ENCODE measurements at regions not wholly inside any gene's neighbourhood (a gene's known extent, or its start where the extent isn't known, plus 50 kb on each side); places are given as distances from the start of the nearest gene placed in this dataset.

DNA sequence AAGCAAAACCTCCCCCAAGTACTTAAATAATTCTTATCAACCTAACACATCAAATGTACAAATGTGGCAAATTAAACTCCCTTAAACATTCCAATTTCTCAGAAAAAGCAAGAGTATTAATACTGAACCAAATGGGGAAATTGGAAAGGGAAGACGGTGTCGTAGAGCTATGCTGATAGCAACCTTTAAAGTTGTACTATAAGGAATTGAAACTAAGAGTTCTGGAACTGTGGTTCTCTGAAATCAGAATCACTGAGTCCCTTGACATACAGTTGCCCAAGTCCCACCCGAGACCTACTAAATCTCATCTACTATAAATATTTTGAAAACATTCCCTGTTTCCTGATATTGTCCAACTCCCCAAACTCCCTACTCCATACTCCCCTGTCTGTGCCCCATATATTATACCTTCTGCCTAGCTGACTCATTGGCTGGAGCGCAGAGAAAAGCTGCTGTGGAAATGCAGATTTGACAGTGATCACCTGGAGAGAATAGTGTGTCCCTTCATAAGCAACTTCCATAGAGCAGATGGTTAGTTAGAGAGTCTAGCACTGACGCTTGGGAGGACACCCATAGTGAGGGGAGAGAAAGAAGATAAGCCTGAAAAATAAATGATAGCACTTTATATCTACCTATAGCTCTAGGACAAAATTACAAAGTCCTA is 51.4 kb upstream of the ITM2B start:
- no peak for DNase-seq (ENCODE audit: low read depth)

DNA sequence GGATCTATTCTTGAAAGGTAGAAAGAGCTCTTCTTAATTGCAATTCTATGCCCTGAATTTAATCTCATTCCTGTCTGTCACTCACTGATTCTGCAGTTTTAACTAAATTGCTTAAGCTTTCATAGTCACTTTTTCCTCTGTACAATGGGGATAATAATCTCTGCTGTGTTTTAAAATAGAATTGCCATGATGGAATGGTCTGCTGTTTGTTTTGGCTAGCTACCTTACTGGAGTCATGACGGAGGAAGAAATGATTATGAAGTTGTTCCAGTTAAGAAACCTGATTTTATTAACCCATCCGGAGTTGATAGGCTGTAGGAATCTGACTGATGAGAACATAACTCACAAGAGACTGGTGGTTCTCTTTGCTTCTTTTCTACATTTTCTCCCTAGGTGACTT is 54.9 kb upstream of the ITM2B start:
- DNase-seq (ENCODE audit: low read depth) = no peak

DNA sequence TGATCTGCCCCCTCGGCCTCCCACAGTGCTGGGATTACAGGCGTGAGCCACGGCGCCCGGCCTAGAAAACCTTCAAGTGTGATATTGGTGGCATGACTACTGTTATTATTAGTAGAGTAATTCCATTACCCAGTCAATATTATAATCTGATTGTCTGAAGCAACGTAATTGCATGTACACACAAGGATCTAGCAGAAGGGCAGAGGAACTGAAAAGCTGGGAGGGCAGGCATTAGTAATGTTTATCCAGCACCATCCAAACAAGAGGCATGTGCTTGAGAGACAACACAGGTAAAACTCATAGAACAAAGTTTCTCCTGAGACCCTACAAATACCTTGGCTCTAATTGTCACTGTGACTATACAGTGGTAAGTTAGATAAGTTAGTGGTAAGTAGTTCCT is 56.2 kb upstream of the ITM2B start:
- DNase-seq (ENCODE audit: low read depth) = no peak

DNA sequence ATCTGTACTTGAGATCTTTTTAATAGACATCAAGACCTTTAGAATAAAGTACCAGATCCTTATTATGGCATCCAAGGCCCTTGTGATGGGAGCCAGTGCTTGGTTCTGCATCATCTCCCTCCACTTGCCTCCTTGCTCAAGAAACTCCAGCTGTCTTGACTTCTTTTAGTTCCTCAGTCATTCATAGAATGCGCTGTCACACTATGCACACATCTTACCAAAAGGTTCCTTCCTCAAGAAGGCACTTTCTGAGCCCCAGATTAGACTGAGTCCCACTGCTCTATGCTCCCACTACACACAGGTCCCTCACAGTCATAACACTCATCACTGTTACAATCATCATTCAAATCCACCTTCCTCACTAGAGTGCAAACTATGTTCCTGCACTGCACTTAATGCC is 57.8 kb upstream of the ITM2B start:
- no peak for DNase-seq (ENCODE audit: low read depth)

DNA sequence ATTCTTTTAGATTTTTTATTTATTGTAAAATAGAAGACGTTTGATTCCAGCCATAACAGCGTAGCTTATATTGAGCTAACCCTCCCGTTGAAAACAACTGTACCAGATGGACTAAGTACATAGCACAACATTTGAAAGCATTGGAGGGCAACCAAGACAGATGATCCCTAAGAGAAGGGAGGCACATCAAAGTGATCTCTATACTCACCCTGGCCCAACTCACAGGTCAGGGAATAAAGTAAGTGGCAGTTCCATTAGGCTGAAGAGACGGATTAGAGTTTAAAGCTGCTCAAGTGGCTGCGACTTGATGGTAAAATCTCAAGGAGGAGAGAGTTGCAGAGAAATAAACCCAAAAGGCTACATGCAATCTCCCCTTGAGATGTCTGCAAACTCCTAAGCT is 65.1 kb upstream of the ITM2B start:
- no peak for DNase-seq (ENCODE audit: low read depth)

DNA sequence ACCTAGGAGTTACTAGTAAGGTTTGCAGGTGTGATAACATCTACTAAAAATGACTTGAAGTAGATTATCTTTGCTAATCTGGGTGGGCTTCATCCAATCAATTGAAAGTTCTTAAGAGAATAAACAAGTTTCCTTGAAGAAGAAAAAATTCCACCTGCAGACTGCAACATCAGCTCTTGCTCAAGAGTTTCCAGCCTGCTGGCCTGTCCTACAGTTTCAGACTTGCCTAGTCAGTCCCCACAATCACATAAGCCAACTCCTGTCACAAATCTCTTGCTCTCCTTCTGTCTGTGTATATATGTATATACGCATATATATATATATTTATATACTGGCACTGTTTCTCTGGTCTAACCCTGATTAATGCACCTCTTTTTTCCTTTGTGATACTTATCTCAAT is 67.3 kb upstream of the ITM2B start:
- no peak for DNase-seq (ENCODE audit: low read depth)

DNA sequence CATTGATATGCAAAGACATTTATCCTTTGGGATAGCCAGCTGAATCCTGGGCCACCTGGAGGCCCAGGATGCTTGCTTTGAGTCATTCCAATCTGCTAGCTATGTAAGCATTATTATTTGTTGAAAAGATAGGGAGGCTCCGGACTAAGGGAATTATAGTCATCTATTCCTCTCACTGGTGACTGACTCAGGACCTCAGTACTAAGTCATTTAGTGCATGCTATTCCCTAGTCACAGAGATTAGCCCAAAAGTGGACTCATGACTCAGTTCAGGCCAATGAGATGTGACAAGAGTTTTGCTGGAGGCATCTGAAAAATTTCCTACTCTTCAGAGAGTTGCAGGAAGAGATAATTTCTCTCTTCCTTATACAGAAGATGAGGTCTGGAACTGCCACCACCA is 67.9 kb upstream of the ITM2B start:
- DNase-seq (ENCODE audit: low read depth) = no peak

DNA sequence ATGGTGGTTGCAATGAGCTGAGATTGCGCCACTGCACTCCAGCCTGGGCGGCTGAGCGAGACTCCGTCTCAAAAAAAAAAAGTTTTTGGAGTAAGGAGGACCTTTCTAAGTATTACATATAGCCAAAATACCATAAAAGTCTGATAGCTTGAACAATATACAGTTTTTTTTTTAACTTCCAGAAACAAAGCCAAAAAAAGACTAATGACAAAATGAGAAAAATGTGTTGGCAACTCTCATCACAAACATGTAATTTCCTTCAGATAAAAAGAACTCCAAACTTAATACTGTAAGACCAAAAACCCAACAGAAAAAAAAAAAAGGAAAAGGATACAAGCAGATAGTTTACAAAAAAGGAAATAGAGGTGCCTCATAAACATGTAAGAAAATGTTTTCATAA is 68.2 kb upstream of the MED4 start:
- DNase-seq (ENCODE audit: low read depth) = no peak

DNA sequence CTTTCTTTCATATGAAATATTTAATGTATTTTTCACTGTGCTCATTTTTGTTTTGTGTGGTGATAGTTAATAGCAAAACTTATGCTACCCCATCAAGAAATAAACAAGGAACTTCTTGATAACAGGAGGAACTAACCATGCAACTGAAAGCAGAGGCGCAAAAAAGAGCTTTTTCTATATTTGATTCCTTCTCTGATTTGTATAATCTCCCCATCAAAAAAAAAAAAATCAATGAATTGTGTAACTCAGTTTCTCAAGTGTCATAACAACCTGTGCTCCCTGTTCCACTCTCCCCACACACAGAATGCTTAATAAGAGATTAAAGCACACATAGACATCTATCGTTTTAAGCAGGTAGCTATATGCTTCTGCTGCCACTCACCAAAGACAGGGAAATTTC is 67.3 kb upstream of the MED4 start:
- no peak for DNase-seq (ENCODE audit: low read depth)

DNA sequence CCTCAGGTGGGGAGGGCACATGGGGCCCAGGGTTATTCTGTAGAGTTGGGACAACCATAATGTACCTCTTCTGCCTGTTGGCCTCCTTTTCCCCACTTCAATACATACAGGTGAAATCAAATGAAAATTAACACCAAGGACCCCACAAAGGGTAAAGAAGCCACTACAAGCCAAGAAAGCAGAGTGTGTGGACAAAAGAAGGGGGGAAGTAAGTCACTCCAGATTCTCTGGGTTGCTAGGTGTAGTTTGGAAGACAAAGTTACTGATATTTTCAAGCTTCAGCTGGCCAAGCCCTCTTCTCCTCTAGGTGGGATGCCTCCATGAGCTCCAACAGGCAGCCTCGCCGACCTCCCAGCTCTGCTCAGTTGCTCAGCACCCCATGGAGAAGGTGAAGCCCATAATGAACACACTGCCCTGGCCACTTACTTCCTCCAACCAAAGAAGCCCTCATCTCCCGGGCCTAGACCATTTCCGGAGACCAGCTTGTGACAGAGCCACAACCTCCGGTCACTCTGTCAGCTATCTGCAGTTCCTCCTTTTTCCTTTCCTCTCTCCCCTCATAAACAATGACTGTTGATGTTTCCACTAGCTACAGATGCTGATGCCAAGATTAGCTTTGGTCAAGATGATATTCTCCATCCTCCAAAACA is 66.8 kb upstream of the MED4 start:
- no peak for DNase-seq (ENCODE audit: low read depth)

DNA sequence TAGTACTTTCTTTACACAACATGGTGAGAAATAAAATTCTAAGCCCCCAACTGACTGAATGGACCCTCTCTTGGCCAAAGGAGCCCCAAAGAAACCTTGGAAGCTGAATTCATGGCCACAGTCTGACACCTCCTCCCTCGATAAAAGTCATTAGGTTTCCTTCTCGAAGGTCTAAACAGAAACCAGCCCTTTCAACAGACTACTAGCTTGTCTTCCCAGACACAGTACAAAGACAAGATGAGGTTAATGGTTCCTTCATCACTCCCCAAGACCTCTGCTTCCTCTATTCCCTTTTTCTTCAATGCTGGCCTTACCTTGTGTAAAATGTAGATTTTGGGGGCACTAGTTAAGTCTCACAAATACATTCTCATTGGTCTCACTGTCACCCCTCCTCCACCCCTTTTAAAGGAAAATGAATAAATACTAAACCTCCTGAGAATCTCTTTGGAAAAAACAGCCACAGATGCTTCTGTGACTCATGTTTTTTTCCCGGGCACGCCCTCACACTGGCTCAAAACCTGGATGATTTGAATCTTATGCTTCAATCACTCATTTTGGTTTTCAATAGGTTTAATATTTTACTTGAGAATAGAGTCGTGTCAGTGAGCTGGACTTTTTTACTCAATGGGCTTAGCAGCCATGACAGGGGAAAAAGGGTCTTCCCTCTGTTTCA is 65.8 kb upstream of the MED4 start:
- no peak for DNase-seq (ENCODE audit: low read depth)

DNA sequence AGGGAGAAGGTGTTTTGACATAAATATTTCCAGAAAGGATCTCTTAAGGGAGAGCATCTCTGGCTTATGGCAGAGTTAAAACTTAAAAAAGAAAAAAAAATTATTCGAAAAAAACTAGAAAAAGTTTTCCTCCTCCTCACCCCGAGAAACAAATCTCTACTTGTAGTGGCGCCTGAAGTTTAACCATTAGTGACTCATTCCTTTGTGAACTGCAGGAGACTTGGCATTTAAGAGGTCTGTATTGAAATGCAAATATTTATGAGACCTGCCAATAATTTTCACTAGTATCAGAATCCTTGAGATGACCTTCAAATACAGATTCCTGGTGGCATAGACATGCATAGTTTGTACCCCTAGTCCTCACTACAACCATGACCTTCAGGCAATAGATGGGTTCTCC is 64.9 kb upstream of the MED4 start:
- no peak for DNase-seq (ENCODE audit: low read depth)

DNA sequence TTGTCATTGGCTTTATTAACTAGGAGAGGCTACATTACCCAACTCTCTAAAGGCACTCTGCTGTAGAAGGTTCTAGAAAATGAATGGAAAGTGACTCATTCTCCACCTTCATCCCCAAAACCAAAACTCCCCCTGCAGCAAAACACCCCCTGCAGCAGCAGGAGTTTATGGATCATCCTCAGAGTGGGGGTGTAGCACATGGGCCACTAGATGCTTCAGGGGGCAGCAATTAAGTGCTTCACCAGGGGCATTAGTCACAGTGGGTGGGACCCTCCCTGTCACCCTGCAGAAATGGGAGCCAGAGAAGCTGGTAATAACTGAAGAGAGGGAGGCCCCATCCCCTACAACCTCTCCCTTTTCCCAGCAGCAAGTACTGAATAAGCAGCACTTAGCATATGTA is 64.5 kb upstream of the MED4 start:
- no peak for DNase-seq (ENCODE audit: low read depth)

DNA sequence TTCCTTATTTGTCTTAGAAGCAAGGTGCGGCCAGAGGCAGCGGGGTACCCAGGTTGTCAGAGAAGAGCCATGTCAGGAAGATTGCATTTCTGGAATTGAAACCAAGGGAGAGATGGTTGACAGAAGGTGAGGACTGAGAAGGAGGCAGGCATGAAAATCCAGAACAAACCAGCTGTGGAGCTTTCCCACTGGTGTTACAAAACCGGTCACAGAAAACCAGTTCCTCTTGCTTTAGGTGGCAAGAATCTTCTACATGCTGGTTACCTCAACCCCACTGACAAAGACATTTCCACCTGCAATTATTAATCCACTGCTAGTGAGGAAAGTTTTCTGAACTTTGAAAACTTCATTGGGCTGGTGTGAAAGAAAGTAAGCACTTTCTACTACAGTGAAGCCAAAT is 64.0 kb upstream of the MED4 start:
- DNase-seq (ENCODE audit: low read depth) = no peak

DNA sequence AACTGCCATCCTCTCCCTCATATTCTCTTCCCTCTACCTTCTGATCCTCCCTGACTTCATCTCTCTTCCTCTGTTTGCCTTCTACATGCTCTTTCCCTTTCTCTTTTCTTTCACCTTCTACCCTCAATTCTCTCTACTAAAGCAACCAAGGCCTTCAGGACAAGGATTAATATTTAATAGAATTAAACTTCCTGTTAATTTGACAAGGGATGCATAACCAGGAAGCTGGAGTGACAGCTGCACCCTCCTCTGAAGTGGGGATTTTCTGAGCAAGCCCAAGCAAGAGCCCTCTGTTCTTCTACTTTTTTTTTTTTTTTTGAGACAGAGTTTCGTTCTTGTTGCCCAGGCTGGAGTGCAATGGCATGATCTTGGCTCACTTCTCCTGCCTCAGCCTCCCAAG is 63.4 kb upstream of the MED4 start:
- no peak for DNase-seq (ENCODE audit: low read depth)

DNA sequence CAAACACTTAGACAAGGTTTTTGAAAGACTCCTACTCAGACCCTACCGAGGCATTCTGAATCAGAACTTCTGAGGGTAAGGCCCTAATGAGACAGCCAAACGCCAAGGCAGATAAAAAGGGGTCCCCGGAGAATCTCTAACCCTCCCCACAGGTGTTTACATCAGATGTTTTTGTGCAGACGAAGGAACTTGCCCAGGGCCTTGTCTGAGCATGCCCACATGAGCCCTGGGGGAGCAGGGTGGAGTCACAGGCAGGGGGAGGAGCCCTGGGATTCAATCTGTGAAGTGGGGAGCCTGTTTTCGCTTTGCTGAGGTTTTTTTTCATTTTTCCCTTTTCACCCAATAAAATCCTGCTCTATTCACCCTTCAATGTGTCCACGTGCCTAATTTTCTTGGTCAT is 61.6 kb upstream of the MED4 start:
- DNase-seq (ENCODE audit: low read depth) = peak; percentile 68

DNA sequence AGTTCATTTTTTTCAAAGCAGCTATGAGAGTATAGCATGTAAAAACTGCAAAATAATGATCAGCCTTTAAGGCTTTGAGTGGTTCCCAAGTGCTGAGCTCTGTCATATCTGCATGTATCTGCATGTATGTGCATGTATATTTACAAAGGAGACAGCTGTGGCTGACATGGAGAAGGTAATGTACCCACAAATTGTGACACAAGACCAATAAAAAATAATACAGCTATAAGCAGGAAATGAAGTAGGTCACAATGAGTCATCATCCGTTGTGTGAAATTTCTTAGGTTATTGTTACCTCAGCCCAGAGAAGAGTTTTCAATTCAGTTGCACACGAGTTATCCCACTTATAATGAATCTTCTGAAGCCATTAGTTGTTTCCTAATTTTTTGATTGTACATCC is 60.9 kb upstream of the MED4 start:
- DNase-seq (ENCODE audit: low read depth) = peak; percentile 40

DNA sequence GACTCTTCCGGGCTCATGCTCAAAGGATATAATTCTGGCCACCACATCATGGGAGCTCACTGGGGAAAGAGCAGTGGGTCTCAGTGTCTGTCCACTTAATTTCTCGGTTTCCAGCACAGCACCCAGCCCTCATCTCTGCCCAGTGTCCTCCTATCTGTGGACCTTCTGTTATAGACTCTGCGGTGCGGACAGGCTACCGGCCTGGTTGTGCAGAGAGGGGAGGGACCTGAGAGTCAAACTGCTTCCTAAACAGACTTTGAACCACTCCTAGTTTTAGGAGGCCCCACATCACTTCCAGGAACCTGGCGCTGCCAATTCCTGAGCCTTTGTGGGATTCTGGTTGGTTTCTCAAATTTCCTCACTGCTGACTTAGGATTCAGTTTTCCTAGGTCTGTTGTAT is 59.8 kb upstream of the MED4 start:
- no peak for DNase-seq (ENCODE audit: low read depth)

DNA sequence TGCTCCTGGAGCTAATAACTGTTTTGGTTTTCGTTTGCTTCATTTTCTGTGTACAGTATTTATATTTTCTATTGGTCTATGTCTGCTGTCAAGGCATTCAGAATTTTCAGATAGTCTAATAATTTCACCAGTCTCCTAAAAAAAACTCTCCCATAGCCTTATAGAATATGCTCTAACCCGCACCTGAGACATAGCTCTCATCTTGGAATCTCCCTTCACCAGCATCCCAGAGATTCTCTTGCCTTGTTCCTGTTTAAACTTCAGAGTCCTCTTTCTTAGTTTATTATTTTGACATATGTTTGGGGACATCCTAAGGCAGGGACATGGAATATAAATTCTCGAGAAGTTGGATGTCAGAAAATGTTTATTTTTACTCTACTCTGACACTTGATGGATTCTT is 58.3 kb upstream of the MED4 start:
- DNase-seq (ENCODE audit: low read depth) = no peak

DNA sequence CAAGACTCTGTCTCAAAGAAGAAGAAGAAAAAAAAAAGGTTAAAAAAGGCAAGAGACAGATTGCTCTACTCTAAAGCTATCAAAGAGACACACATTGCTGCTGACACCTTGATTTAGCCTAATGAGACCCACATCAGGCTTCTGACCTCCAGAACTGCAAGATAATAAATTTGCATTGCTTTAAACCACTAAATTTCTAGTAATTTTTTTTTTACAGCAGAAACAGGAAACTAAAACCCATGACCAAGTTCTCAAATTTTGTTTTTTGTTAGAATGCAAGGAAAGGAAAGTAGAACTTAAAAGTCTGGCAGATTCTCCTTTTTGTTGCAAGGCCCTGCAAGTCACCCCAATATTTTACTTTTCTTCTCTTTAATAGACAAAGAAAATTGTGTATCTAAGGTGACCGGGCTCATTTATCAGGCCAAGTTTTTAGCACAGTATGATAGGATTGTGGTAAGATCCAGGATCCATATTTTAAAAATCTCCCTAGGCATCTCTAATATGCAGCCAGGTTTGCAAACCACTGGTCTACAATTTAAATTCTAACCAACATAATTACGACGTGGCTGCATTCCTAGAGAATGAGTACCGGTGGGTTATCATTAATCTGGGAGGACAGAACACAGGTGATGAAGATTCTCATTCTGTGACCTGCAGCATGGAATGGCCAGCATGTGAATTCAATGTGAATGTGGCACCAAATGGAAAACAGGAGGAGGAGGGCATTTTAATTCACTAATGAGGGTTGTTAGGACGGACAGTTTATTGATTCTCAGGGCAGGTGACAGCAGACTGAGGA is 56.7 kb upstream of the MED4 start:
- no peak for DNase-seq (ENCODE audit: low read depth)

DNA sequence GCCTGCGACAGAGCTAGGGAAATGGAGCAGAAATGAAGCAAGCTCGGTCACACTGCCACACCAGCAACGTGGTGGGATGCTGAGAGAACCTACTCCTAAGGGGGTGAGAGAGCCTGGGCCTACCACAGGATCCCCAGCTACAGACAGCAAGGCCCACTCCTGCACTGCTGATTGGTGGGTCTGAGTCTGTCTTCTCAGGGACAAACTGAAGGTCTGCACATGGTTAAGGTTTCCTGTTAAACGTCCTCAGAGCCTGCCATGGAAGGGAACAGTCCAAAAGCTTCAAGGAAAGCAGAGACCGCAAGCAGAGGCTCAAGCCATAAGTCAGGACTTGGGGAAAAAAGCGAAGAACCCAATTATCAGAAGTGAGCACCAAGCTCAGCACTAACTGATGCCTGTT is 53.5 kb upstream of the MED4 start:
- no peak for DNase-seq (ENCODE audit: low read depth)

DNA sequence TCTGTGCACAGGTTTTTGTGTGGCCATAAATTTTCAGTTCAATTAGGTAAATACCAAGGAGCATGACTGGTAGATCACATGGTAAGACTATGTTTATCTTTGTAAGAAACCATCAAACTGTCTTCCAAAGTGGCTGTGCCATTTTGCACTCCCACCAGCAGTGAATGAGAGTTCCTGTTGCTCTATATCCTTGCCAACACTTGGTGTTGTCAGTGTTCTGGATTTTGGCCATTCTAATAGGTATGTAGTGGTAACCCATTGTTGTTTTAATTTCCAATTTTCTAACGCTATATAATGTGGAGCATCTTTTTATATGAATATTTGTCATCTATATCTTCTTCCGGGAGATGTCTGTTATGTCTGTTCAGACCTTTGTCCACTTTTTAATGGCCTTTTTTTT is 51.7 kb upstream of the MED4 start:
- no peak for DNase-seq (ENCODE audit: low read depth)

DNA sequence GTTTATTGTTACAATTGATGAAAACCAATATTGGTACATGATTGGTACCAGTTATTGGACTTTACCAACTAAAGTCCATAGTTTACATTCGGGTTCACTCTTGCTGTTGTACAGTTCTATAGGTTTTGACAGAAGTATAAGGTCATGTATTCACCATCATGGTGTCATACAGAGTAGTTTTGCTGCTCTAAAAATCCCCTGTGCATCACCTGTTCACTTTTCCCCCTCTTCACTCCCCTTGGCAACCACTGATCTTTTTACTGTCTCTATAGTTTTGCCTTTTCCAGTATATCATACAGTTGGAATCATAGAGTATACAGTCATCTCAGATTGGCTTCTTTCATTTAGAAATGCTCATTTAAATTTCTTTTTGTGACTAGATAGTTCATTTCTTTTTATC is 51.2 kb upstream of the MED4 start:
- DNase-seq (ENCODE audit: low read depth) = no peak

Measured in T-helper 22 cell (primary cell).